Inflammatory macrophage (primary cell): ENCODE measurements at regions not wholly inside any gene's neighbourhood (a gene's known extent, or its start where the extent isn't known, plus 50 kb on each side); places are given as distances from the start of the nearest gene placed in this dataset.
A peak's percentile ranks its signal among the peaks of the same experiment; 100 is the strongest.

Experiments used
- DNase-seq, 2 donors: peaks; one replicate each; pipeline ENCODE4 v3.0.0-alpha.2; 2020 to 2022

- DNase-seq = no peak
Observed at GRCh38 chr6:24987446-24988115, 51.8 kb upstream of the RIPOR2 start.

GRCh38 chr6:24988562-24988961 lies 52.8 kb upstream of the RIPOR2 start:
- no peak for DNase-seq

- no peak for DNase-seq
Observed at GRCh38 chr6:24990236-24990845, 54.6 kb upstream of the RIPOR2 start.

GRCh38 chr6:24990944-24991809 lies 55.4 kb upstream of the RIPOR2 start:
- DNase-seq = no peak

GRCh38 chr6:24991810-24992467 lies 56.2 kb upstream of the RIPOR2 start:
- peak; percentile 80 to 86 for DNase-seq

- peak in 1 of 2 donors; percentile 37 for DNase-seq
Observed at GRCh38 chr6:24994812-24995211, 59.1 kb upstream of the RIPOR2 start.

- no peak for DNase-seq
Observed at GRCh38 chr6:24995270-24995669, 59.5 kb upstream of the RIPOR2 start.

- peak; percentile 62 to 72 for DNase-seq
Observed at GRCh38 chr6:24996269-24996836, 60.6 kb upstream of the RIPOR2 start.

GRCh38 chr6:24997231-24997630 lies 61.5 kb upstream of the RIPOR2 start:
- peak; percentile 53 to 64 for DNase-seq

GRCh38 chr6:24997905-24998304 lies 62.1 kb upstream of the RIPOR2 start:
- DNase-seq = no peak

- DNase-seq = no peak
Observed at GRCh38 chr6:25002326-25003091, 66.7 kb upstream of the RIPOR2 start.

- DNase-seq = no peak
Observed at GRCh38 chr6:25004357-25004756, 68.6 kb upstream of the RIPOR2 start.

- no peak for DNase-seq
Observed at GRCh38 chr6:25005010-25005409, 69.2 kb upstream of the RIPOR2 start.

GRCh38 chr6:25006075-25006474 lies 70.3 kb upstream of the RIPOR2 start:
- DNase-seq = no peak

GRCh38 chr6:25006565-25007001 lies 70.8 kb upstream of the RIPOR2 start:
- peak; percentile 94 to 97 for DNase-seq

- DNase-seq = peak; percentile 87 to 92
Observed at GRCh38 chr6:25007269-25007699, 71.5 kb upstream of the RIPOR2 start.

- DNase-seq = no peak
Observed at GRCh38 chr6:25008707-25009392, 73.1 kb upstream of the RIPOR2 start.

- no peak for DNase-seq
Observed at GRCh38 chr6:25009393-25009710, 73.6 kb upstream of the RIPOR2 start.

- no peak for DNase-seq
Observed at GRCh38 chr6:25010176-25010575, 74.4 kb upstream of the RIPOR2 start.

- DNase-seq = no peak
Observed at GRCh38 chr6:25010902-25011625, 75.3 kb upstream of the RIPOR2 start.

- no peak for DNase-seq
Observed at GRCh38 chr6:25012657-25013056, 76.9 kb upstream of the RIPOR2 start.
